Kidney epithelial cell (primary cell): ENCODE measurements at regions not wholly inside any gene's neighbourhood (a gene's known extent, or its start where the extent isn't known, plus 50 kb on each side); places are given as distances from the start of the nearest gene placed in this dataset.
"Not testable (repeated sequence)": the region's sequence is repeated elsewhere in the genome, so short reads cannot be mapped to it uniquely, and the experiment has no call there.

Experiments used
- DNase-seq: peaks from one replicate; pipeline ENCODE4 v3.0.0-alpha.2; 2010; ENCODE audit warnings: low read depth
- H3K27me3 ChIP-seq: 2 replicates; pipeline ENCODE4 v1.6.0; 2011; ENCODE audit warnings: low read length; ENCODE audit not compliant: control insufficient read depth, insufficient read depth
- H3K36me3 ChIP-seq: 2 replicates; pipeline ENCODE4 v1.5.1; 2011; ENCODE audit warnings: low read length; ENCODE audit not compliant: control insufficient read depth, insufficient read depth
- H3K4me3 ChIP-seq: 2 replicates; pipeline ENCODE4 v1.5.1; 2011; ENCODE audit warnings: low read depth, mild to moderate bottlenecking, control low read depth, low read length
- TF ChIP-seq, protein P1 (sequence below): IDR thresholded peaks from 2 replicates; pipeline ENCODE4 v1.5.1; 2011; ENCODE audit warnings: mild to moderate bottlenecking, moderate library complexity, low read length, control low read depth, inconsistent platforms; ENCODE audit not compliant: insufficient read depth, poor library complexity, severe bottlenecking

DNA sequence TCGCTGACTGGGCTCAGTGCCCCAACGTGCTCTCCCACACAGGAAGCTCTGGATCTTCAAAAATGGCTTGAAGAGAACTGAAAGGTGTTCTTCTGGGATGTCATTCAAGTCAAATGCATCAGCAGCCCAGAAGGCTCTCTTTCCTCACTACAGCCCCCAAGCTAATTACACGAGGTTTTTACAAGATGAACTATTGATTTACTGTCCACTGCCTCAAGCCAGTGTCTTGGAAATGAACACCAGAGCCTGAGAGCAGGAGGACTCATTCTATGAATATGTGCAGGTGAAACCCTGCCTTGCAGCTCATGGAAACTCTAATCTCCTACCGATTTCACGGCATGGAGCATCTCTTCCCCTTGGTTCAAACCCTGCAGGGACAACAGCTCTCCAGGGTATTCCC lies 98.9 kb upstream of the CST7 start:
- TF ChIP-seq, protein P1, sequence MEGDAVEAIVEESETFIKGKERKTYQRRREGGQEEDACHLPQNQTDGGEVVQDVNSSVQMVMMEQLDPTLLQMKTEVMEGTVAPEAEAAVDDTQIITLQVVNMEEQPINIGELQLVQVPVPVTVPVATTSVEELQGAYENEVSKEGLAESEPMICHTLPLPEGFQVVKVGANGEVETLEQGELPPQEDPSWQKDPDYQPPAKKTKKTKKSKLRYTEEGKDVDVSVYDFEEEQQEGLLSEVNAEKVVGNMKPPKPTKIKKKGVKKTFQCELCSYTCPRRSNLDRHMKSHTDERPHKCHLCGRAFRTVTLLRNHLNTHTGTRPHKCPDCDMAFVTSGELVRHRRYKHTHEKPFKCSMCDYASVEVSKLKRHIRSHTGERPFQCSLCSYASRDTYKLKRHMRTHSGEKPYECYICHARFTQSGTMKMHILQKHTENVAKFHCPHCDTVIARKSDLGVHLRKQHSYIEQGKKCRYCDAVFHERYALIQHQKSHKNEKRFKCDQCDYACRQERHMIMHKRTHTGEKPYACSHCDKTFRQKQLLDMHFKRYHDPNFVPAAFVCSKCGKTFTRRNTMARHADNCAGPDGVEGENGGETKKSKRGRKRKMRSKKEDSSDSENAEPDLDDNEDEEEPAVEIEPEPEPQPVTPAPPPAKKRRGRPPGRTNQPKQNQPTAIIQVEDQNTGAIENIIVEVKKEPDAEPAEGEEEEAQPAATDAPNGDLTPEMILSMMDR, result no peak
- no peak for DNase-seq
- no peaks in the 10 kb centered on the region for H3K27me3 ChIP-seq
- H3K36me3 ChIP-seq, result no peaks in the 10 kb centered on the region
- H3K4me3 ChIP-seq, result no peak overlapping the region

DNA sequence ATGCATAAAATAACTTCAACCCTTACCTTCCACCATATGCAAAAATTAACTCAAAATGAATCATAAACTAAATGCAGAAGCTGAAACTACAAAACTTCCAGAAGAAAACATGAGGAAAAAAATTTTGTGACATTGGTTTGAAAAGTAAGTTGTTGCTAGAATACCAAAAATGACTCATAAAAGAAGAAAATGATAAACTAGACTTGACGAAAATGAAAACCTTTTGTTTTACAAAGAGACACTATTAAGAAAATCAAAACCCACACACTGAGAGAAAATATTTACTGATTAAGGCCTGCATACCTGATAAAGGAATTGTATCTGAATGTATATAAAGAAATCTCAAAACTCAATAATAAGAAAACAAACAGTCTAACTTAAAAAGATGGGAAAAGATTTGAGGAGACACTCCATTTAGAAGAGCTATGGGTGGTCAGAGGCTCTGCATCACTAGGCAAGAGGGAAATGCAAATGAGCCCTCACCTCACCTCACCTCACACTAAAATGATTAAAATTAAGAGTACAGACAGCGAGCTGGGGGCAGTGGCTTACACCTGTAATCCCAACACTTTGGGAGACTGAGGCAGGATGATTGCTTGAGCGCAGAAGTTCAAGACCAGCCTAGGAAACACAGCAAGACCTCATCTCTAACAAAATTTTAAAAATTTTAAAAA lies 97.6 kb upstream of the CST7 start:
- H3K36me3 ChIP-seq, result no peaks in the 10 kb centered on the region
- H3K4me3 ChIP-seq, result no peak overlapping the region
- no peak for DNase-seq
- no peaks in the 10 kb centered on the region for H3K27me3 ChIP-seq
- TF ChIP-seq, protein P1, result no peak

DNA sequence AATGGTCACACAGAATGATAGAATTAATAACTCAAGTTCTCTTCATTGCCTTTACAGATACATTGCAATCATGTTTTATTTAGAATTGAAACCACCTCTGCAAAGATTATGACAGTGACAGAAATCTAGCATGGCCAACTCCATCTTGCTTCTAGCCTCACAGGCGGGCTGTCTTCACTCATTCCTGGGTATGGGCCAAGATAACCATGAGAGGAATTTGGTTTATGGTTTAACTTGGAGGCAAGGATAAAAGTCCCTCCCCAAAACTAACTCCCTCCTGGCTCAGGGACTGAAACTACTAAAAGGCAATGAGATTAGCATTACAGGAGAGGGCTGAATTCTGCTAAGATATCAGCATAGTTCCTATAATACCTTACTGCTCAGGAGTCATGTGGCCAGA lies 95.2 kb upstream of the CST7 start:
- Histone ChIP-seq H3K4me3 (no peak overlapping the region), H3K36me3 (no peaks in the 10 kb centered on the region), H3K27me3 (no peaks in the 10 kb centered on the region)
- TF ChIP-seq, protein P1, result no peak
- no peak for DNase-seq

DNA sequence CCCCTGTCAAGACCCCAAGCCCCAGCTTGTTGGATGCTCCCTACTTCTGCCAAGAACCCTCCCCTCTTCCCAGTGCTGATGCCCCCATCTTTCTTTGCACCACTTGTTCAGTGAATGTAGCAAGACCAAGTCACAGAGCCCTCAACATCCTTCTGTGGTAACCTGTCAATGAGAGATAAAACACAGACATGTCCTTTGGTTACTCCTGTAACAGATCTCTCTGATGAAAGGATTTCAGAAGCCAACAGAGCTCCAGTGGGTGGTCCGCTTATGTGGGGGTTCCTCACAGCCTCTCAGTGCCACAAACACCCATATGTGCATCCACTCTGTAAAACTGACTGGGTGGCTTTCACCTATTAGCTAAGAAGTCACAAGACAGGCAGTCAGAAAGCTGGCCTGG lies 93.2 kb upstream of the CST7 start:
- TF ChIP-seq, protein P1, result no peak
- Histone ChIP-seq H3K36me3 (no peaks in the 10 kb centered on the region), H3K27me3 (no peaks in the 10 kb centered on the region), H3K4me3 (no peak overlapping the region)
- DNase-seq, result no peak

DNA sequence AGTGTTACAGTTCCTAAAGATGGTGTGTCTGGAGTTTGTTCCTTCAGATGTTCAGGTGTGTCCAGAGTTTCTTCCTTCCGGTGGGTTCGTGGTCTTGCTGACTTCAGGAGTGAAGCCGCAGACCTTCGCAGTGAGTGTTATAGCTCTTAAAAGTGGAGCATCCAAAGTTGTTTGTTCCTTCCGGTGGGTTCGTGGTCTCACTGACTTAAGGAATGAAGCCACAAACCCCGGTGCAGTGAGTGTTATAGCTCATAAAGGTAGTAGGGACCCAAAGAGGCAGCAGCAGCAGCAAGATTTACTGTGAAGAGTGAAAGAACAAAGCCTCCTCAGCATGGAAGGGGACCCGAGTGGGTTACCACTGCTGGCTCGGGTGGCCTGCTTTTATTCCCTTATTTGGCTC lies 90.6 kb upstream of the CST7 start:
- not testable (repeated sequence) for H3K4me3 ChIP-seq, H3K36me3 ChIP-seq, H3K27me3 ChIP-seq, DNase-seq

DNA sequence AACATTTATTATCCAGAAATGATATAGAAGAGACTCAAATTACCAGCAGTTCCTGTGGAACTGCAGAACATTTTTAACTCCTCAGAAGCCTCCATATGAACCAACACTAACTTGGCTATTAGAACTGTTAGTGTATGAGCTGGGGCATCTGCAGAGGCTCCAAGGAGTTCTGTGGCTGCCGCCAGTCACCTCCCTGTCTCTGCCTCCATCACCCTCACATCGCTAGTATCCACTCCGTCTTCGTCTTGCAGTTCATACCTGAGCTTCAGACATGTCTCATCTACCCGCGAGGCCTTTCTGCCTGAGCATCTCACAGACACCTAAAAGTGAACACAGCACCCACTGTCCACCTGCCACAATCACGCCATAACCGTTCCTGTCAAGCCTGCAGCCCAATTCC lies 89.5 kb upstream of the CST7 start:
- DNase-seq, result no peak
- Histone ChIP-seq H3K36me3 (no peaks in the 10 kb centered on the region), H3K4me3 (no peak overlapping the region), H3K27me3 (no peaks in the 10 kb centered on the region)
- TF ChIP-seq, protein P1, result no peak
